GM23338 (cell line): ENCODE measurements at regions not wholly inside any gene's neighbourhood (a gene's known extent, or its start where the extent isn't known, plus 50 kb on each side); places are given as distances from the start of the nearest gene placed in this dataset.

Source experiments
- ATAC-seq: fragments of 200-7000 bp; cut with Tn5 transposase; 3 replicates; pipeline ENCODE4 v1.9.1; 2020
- DNase-seq: peaks from one replicate; pipeline ENCODE4 v3.0.0-alpha.2; 2015; ENCODE audit warnings: low spot score
- H2AFZ ChIP-seq: fragments of 200-600 bp; sonication (generic); 2 replicates; pipeline ENCODE4 v1.8.0; 2016; ENCODE audit warnings: antibody characterized with exemption, mild to moderate bottlenecking, moderate library complexity
- H3F3A ChIP-seq: fragments of 200-600 bp; sonication (generic); replicated peaks from 2 replicates; pipeline ENCODE4 v1.8.0; 2017; ENCODE audit warnings: antibody characterized with exemption, mixed run types, low read depth
- H3K27ac ChIP-seq: fragments of 200-600 bp; sonication (generic); 2 replicates; pipeline ENCODE4 v1.6.1; 2016; ENCODE audit warnings: low read depth
- H3K27me3 ChIP-seq: fragments of 200-600 bp; sonication (generic); 2 replicates; pipeline ENCODE4 v1.8.0; 2016; ENCODE audit warnings: mild to moderate bottlenecking, mixed run types, moderate library complexity; ENCODE audit not compliant: insufficient read depth
- H3K36me3 ChIP-seq: fragments of 200-600 bp; sonication (generic); 2 replicates; pipeline ENCODE4 v1.8.0; 2016; ENCODE audit warnings: mild to moderate bottlenecking; ENCODE audit not compliant: insufficient read depth
- H3K4me1 ChIP-seq: fragments of 200-600 bp; sonication (generic); 2 replicates; pipeline ENCODE4 v1.8.0; 2016; ENCODE audit warnings: mild to moderate bottlenecking, moderate library complexity; ENCODE audit not compliant: insufficient read depth
- H3K4me2 ChIP-seq: fragments of 200-600 bp; sonication (generic); 2 replicates; pipeline ENCODE4 v1.7.1; 2017; ENCODE audit warnings: mixed run types
- H3K4me3 ChIP-seq: fragments of 200-600 bp; sonication (generic); 2 replicates; pipeline ENCODE4 v1.6.1; 2016; ENCODE audit warnings: mixed run types
- H3K79me2 ChIP-seq: fragments of 200-600 bp; sonication (generic); replicated peaks from 2 replicates; pipeline ENCODE4 v1.8.0; 2017; ENCODE audit warnings: mild to moderate bottlenecking; ENCODE audit not compliant: insufficient read depth
- H3K9me2 ChIP-seq: fragments of 200-600 bp; sonication (generic); 2 replicates; pipeline ENCODE4 v1.8.0; 2017; ENCODE audit not compliant: insufficient read depth
- H4K20me1 ChIP-seq: fragments of 200-600 bp; sonication (generic); replicated peaks from 2 replicates; pipeline ENCODE4 v1.8.0; 2017; ENCODE audit warnings: mild to moderate bottlenecking; ENCODE audit not compliant: insufficient read depth
- H3K27ac Mint-ChIP-seq: 2 replicates; pipeline ENCODE4 v1.8.0; 2020; ENCODE audit warnings: inconsistent platforms, mild to moderate bottlenecking, moderate library complexity, mixed read lengths
- H3K27me3 Mint-ChIP-seq: 3 replicates; pipeline ENCODE4 v1.8.0; 2022; ENCODE audit warnings: low read depth, mild to moderate bottlenecking, moderate library complexity, mixed read lengths, inconsistent platforms; ENCODE audit not compliant: insufficient read depth, poor library complexity
- H3K36me3 Mint-ChIP-seq: 3 replicates; pipeline ENCODE4 v1.8.0; 2021; ENCODE audit warnings: low read depth, mild to moderate bottlenecking, inconsistent platforms, moderate library complexity, mixed read lengths
- H3K4me1 Mint-ChIP-seq: 3 replicates; pipeline ENCODE4 v1.8.0; 2020; ENCODE audit warnings: mild to moderate bottlenecking, inconsistent platforms, mixed read lengths
- H3K4me3 Mint-ChIP-seq: 3 replicates; pipeline ENCODE4 v1.8.0; 2021; ENCODE audit warnings: moderate library complexity, mild to moderate bottlenecking, inconsistent platforms, mixed read lengths
- H3K9me3 Mint-ChIP-seq: 3 replicates; pipeline ENCODE4 v1.8.0; 2020; ENCODE audit warnings: moderate library complexity, mild to moderate bottlenecking, inconsistent platforms, mixed read lengths
- CREB1 ChIP-seq: fragments of 250-450 bp; sonication (Bioruptor Pico); IDR thresholded peaks from 2 replicates; pipeline ENCODE4 v1.5.0; 2020; ENCODE audit warnings: low read depth, mild to moderate bottlenecking, moderate library complexity
- EZH2 ChIP-seq: fragments of 200-600 bp; sonication (generic); IDR thresholded peaks from one replicate; pipeline ENCODE4 v1.8.0; 2017; ENCODE audit warnings: antibody characterized with exemption, mild to moderate bottlenecking, low read depth; ENCODE audit not compliant: unreplicated experiment
- EZH2phosphoT487 ChIP-seq: fragments of 200-600 bp; sonication (generic); IDR thresholded peaks from one replicate; pipeline ENCODE4 v1.8.1; 2018; ENCODE audit warnings: antibody characterized with exemption; ENCODE audit not compliant: unreplicated experiment
- JUNB ChIP-seq: IDR thresholded peaks from one replicate; pipeline ENCODE4 v1.6.1; 2016; ENCODE audit warnings: antibody characterized with exemption; ENCODE audit not compliant: unreplicated experiment
- NANOG ChIP-seq: IDR thresholded peaks from 2 replicates; pipeline ENCODE4 v1.6.1; 2016; ENCODE audit warnings: antibody characterized with exemption, borderline replicate concordance
- POLR2AphosphoS5 ChIP-seq: IDR thresholded peaks from 2 replicates; pipeline ENCODE4 v1.6.1; 2016; ENCODE audit warnings: antibody characterized with exemption, low read depth
- REST ChIP-seq: IDR thresholded peaks from one replicate; pipeline ENCODE4 v1.6.1; 2018; ENCODE audit warnings: antibody characterized with exemption; ENCODE audit not compliant: unreplicated experiment
- STAT1 ChIP-seq: IDR thresholded peaks from one replicate; pipeline ENCODE4 v1.6.1; 2016; ENCODE audit warnings: antibody characterized with exemption; ENCODE audit not compliant: unreplicated experiment
- ZNF114 ChIP-seq: fragments of 250-450 bp; sonication (Bioruptor Pico); IDR thresholded peaks from 2 replicates; pipeline ENCODE4 v1.5.0; 2020; ENCODE audit warnings: mild to moderate bottlenecking, moderate library complexity
- ZNF331 ChIP-seq: fragments of 250-450 bp; sonication (Bioruptor Pico); IDR thresholded peaks from 2 replicates; pipeline ENCODE4 v1.5.0; 2020; ENCODE audit warnings: low read depth, mild to moderate bottlenecking, moderate library complexity
- TF ChIP-seq, protein P1 (sequence below): IDR thresholded peaks from 2 replicates; pipeline ENCODE4 v1.6.1; 2016; ENCODE audit warnings: antibody characterized with exemption
- TF ChIP-seq, protein P2 (sequence below), 2 experiments: fragments of 200-600 bp in 1 of 2; sonication (generic) in 1 of 2; conservative IDR thresholded peaks; 2 replicates each; pipeline versions ENCODE4 v1.5.1 to v1.6.1; 2016 to 2017; ENCODE audit warnings: antibody characterized with exemption in 2 of 2, low read depth in 2 of 2, mild to moderate bottlenecking in 2 of 2, moderate library complexity in 1 of 2
- TF ChIP-seq, protein P3 (sequence below): fragments of 250-450 bp; sonication (Bioruptor Pico); IDR thresholded peaks from 2 replicates; pipeline ENCODE4 v1.5.0; 2020; ENCODE audit warnings: mild to moderate bottlenecking, moderate library complexity

DNA sequence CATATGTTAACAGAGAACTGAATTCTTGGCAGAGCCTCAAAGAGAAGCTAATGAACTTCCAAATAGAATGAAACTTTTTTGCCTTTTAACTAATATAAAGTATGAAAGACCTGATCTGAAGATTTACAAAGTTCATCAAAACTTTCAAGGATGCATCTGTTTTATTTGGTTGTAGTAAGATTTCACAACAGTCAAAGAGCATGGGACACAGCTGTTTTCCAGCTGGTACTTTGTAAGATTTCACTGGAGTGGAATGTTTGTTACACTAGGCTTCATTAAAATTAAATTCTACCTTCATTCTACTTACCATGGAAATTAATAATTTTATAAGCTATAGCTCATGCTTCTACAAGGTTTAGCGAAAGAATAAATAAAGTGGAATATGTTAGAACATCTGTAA, 351.2 kb downstream of the SLC6A15 start:
- no peak overlapping the region; the same call in 1 of the 2 replicates for H3K27ac Mint-ChIP-seq
- DNase-seq: no peak

More for the DNA sequence above, 351.2 kb downstream of the SLC6A15 start:
- no peak for ATAC-seq
- H3K27me3 Mint-ChIP-seq: no peaks in the 10 kb centered on the region
- H3K36me3 Mint-ChIP-seq: no peaks in the 10 kb centered on the region; the same call in 2 of the 3 replicates
- Histone ChIP-seq H3K9me2 (no peaks in the 10 kb centered on the region), H3K36me3 (no peaks in the 10 kb centered on the region), H3K4me2 (no peak overlapping the region), H3F3A (no peaks in the 10 kb centered on the region), H3K4me1 (peaks cover 12% of the 10 kb centered on the region; the same call in 1 of the 2 replicates), H3K79me2 (no peaks in the 10 kb centered on the region), H4K20me1 (no peaks in the 10 kb centered on the region), H3K27ac (no peak overlapping the region), H2AFZ (no peak overlapping the region), H3K4me3 (no peak overlapping the region), H3K27me3 (no peaks in the 10 kb centered on the region)
- TF ChIP-seq REST (no peak), ZNF114 (CRISPR knock-in tag) (no peak), EZH2phosphoT487 (no peak), CREB1 (CRISPR knock-in tag) (no peak), NANOG (no peak), POLR2AphosphoS5 (no peak), JUNB (no peak), EZH2 (no peak), ZNF331 (CRISPR knock-in tag) (no peak), STAT1 (no peak)
- TF ChIP-seq, protein P1, sequence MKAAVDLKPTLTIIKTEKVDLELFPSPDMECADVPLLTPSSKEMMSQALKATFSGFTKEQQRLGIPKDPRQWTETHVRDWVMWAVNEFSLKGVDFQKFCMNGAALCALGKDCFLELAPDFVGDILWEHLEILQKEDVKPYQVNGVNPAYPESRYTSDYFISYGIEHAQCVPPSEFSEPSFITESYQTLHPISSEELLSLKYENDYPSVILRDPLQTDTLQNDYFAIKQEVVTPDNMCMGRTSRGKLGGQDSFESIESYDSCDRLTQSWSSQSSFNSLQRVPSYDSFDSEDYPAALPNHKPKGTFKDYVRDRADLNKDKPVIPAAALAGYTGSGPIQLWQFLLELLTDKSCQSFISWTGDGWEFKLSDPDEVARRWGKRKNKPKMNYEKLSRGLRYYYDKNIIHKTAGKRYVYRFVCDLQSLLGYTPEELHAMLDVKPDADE: no peak
- TF ChIP-seq, protein P2, sequence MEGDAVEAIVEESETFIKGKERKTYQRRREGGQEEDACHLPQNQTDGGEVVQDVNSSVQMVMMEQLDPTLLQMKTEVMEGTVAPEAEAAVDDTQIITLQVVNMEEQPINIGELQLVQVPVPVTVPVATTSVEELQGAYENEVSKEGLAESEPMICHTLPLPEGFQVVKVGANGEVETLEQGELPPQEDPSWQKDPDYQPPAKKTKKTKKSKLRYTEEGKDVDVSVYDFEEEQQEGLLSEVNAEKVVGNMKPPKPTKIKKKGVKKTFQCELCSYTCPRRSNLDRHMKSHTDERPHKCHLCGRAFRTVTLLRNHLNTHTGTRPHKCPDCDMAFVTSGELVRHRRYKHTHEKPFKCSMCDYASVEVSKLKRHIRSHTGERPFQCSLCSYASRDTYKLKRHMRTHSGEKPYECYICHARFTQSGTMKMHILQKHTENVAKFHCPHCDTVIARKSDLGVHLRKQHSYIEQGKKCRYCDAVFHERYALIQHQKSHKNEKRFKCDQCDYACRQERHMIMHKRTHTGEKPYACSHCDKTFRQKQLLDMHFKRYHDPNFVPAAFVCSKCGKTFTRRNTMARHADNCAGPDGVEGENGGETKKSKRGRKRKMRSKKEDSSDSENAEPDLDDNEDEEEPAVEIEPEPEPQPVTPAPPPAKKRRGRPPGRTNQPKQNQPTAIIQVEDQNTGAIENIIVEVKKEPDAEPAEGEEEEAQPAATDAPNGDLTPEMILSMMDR (conservative IDR thresholded peaks at IDR 0.05; ENCODE audit: low read depth in 2 of 2): no peak
- TF ChIP-seq, protein P3, sequence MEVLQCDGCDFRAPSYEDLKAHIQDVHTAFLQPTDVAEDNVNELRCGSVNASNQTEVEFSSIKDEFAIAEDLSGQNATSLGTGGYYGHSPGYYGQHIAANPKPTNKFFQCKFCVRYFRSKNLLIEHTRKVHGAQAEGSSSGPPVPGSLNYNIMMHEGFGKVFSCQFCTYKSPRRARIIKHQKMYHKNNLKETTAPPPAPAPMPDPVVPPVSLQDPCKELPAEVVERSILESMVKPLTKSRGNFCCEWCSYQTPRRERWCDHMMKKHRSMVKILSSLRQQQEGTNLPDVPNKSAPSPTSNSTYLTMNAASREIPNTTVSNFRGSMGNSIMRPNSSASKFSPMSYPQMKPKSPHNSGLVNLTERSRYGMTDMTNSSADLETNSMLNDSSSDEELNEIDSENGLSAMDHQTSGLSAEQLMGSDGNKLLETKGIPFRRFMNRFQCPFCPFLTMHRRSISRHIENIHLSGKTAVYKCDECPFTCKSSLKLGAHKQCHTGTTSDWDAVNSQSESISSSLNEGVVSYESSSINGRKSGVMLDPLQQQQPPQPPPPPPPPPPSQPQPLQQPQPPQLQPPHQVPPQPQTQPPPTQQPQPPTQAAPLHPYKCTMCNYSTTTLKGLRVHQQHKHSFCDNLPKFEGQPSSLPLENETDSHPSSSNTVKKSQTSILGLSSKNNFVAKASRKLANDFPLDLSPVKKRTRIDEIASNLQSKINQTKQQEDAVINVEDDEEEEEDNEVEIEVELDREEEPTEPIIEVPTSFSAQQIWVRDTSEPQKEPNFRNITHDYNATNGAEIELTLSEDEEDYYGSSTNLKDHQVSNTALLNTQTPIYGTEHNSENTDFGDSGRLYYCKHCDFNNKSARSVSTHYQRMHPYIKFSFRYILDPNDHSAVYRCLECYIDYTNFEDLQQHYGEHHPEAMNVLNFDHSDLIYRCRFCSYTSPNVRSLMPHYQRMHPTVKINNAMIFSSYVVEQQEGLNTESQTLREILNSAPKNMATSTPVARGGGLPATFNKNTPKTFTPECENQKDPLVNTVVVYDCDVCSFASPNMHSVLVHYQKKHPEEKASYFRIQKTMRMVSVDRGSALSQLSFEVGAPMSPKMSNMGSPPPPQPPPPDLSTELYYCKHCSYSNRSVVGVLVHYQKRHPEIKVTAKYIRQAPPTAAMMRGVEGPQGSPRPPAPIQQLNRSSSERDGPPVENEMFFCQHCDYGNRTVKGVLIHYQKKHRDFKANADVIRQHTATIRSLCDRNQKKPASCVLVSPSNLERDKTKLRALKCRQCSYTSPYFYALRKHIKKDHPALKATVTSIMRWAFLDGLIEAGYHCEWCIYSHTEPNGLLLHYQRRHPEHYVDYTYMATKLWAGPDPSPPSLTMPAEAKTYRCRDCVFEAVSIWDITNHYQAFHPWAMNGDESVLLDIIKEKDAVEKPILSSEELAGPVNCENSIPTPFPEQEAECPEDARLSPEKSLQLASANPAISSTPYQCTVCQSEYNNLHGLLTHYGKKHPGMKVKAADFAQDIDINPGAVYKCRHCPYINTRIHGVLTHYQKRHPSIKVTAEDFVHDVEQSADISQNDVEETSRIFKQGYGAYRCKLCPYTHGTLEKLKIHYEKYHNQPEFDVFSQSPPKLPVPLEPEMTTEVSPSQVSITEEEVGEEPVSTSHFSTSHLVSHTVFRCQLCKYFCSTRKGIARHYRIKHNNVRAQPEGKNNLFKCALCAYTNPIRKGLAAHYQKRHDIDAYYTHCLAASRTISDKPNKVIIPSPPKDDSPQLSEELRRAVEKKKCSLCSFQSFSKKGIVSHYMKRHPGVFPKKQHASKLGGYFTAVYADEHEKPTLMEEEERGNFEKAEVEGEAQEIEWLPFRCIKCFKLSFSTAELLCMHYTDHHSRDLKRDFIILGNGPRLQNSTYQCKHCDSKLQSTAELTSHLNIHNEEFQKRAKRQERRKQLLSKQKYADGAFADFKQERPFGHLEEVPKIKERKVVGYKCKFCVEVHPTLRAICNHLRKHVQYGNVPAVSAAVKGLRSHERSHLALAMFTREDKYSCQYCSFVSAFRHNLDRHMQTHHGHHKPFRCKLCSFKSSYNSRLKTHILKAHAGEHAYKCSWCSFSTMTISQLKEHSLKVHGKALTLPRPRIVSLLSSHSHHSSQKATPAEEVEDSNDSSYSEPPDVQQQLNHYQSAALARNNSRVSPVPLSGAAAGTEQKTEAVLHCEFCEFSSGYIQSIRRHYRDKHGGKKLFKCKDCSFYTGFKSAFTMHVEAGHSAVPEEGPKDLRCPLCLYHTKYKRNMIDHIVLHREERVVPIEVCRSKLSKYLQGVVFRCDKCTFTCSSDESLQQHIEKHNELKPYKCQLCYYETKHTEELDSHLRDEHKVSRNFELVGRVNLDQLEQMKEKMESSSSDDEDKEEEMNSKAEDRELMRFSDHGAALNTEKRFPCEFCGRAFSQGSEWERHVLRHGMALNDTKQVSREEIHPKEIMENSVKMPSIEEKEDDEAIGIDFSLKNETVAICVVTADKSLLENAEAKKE (CRISPR knock-in tag): no peak
- H3K9me3 Mint-ChIP-seq: peaks cover 5% of the 10 kb centered on the region; the same call in 2 of the 3 replicates
- peaks cover 13% of the 10 kb centered on the region; the same call in 2 of the 3 replicates for H3K4me1 Mint-ChIP-seq
- H3K4me3 Mint-ChIP-seq: no peak overlapping the region
